Parathyroid adenoma (tissue), 2 donors: ENCODE measurements at regions not wholly inside any gene's neighbourhood (a gene's known extent, or its start where the extent isn't known, plus 50 kb on each side); places are given as distances from the start of the nearest gene placed in this dataset.

ENCODE experiments used
- H2AFZ ChIP-seq: fragments of 300-600 bp; sonication (generic); one replicate; pipeline ENCODE4 v1.7.0; 2017; ENCODE audit warnings: antibody characterized with exemption, mild to moderate bottlenecking
- H3K27ac ChIP-seq: fragments of 300-600 bp; sonication (generic); one replicate; pipeline ENCODE4 v1.7.0; 2017
- H3K27me3 ChIP-seq: fragments of 300-600 bp; sonication (generic); one replicate; pipeline ENCODE4 v1.7.0; 2017; ENCODE audit warnings: low read length; ENCODE audit not compliant: control insufficient read depth, insufficient read depth
- H3K36me3 ChIP-seq: fragments of 300-600 bp; sonication (generic); one replicate; pipeline ENCODE4 v1.7.0; 2017; ENCODE audit warnings: low read length; ENCODE audit not compliant: control insufficient read depth, insufficient read depth
- H3K4me1 ChIP-seq: fragments of 300-600 bp; sonication (generic); one replicate; pipeline ENCODE4 v1.7.0; 2017; ENCODE audit warnings: control low read depth
- H3K4me2 ChIP-seq: fragments of 300-600 bp; sonication (generic); one replicate; pipeline ENCODE4 v1.7.0; 2017; ENCODE audit warnings: low read length
- H3K4me3 ChIP-seq: fragments of 300-600 bp; sonication (generic); one replicate; pipeline ENCODE4 v1.7.0; 2017; ENCODE audit warnings: low read depth, low read length
- H3K79me2 ChIP-seq: fragments of 300-600 bp; sonication (generic); one replicate; pipeline ENCODE4 v1.7.0; 2017; ENCODE audit warnings: control low read depth
- H3K9ac ChIP-seq: fragments of 300-600 bp; sonication (generic); one replicate; pipeline ENCODE4 v1.7.0; 2017; ENCODE audit warnings: mild to moderate bottlenecking
- H3K9me3 ChIP-seq: fragments of 300-600 bp; sonication (generic); one replicate; pipeline ENCODE4 v1.7.0; 2017; ENCODE audit warnings: low read length; ENCODE audit not compliant: control insufficient read depth
- CTCF ChIP-seq: fragments of 300-600 bp; sonication (generic); IDR thresholded peaks from one replicate; pipeline ENCODE4 v1.7.0; 2017; ENCODE audit warnings: antibody characterized with exemption, mild to moderate bottlenecking
- donor health status: primary hyperparathyroidism.

- Histone ChIP-seq H3K4me1 (no peaks in the 10 kb centered on the region), H3K9ac (no peak overlapping the region), H3K36me3 (no peaks in the 10 kb centered on the region), H3K9me3 (no peaks in the 10 kb centered on the region), H3K4me2 (no peak overlapping the region), H3K79me2 (no peaks in the 10 kb centered on the region), H3K27me3 (no peaks in the 10 kb centered on the region), H3K27ac (no peak overlapping the region), H3K4me3 (no peak overlapping the region), H2AFZ (no peak overlapping the region)
- TF ChIP-seq CTCF, result no peak
Observed at GRCh38 chr6:154592199-154592860, 81.8 kb upstream of the CNKSR3 start.

GRCh38 chr6:154593122-154593521 is 82.6 kb upstream of the CNKSR3 start:
- no peak overlapping the region for H3K4me2 ChIP-seq
- H2AFZ ChIP-seq, result no peak overlapping the region
- no peaks in the 10 kb centered on the region for H3K36me3 ChIP-seq
- H3K79me2 ChIP-seq, result no peaks in the 10 kb centered on the region
- H3K9ac ChIP-seq, result no peak overlapping the region
- no peaks in the 10 kb centered on the region for H3K4me1 ChIP-seq
- TF ChIP-seq CTCF, result no peak
- no peaks in the 10 kb centered on the region for H3K27me3 ChIP-seq
- no peaks in the 10 kb centered on the region for H3K9me3 ChIP-seq
- no peak overlapping the region for H3K4me3 ChIP-seq
- H3K27ac ChIP-seq, result no peak overlapping the region

- no peaks in the 10 kb centered on the region for H3K4me1 ChIP-seq
- no peaks in the 10 kb centered on the region for H3K79me2 ChIP-seq
- H3K36me3 ChIP-seq, result no peaks in the 10 kb centered on the region
- no peak overlapping the region for H2AFZ ChIP-seq
- H3K27ac ChIP-seq, result no peak overlapping the region
- no peaks in the 10 kb centered on the region for H3K9me3 ChIP-seq
- no peaks in the 10 kb centered on the region for H3K27me3 ChIP-seq
- no peak for TF ChIP-seq CTCF
- H3K4me2 ChIP-seq, result no peak overlapping the region
- H3K9ac ChIP-seq, result no peak overlapping the region
- H3K4me3 ChIP-seq, result no peak overlapping the region
Observed at GRCh38 chr6:154594496-154595198, 84.2 kb upstream of the CNKSR3 start.

- Histone ChIP-seq H3K9ac (no peak overlapping the region), H3K4me1 (no peaks in the 10 kb centered on the region), H3K79me2 (no peaks in the 10 kb centered on the region), H3K4me3 (no peak overlapping the region), H3K36me3 (no peaks in the 10 kb centered on the region), H3K9me3 (no peaks in the 10 kb centered on the region), H3K27ac (no peak overlapping the region), H2AFZ (no peak overlapping the region), H3K27me3 (no peaks in the 10 kb centered on the region), H3K4me2 (no peak overlapping the region)
- no peak for TF ChIP-seq CTCF
Observed at GRCh38 chr6:154595538-154595937, 85.1 kb upstream of the CNKSR3 start.

- Histone ChIP-seq H3K9ac (no peak overlapping the region), H3K36me3 (no peaks in the 10 kb centered on the region), H3K79me2 (no peaks in the 10 kb centered on the region), H3K4me2 (no peak overlapping the region), H3K4me1 (no peaks in the 10 kb centered on the region), H3K9me3 (no peaks in the 10 kb centered on the region), H2AFZ (no peak overlapping the region), H3K27ac (no peak overlapping the region), H3K4me3 (no peak overlapping the region), H3K27me3 (no peaks in the 10 kb centered on the region)
- no peak for TF ChIP-seq CTCF
Observed at GRCh38 chr6:154596009-154596408, 85.5 kb upstream of the CNKSR3 start.
